ENCODE measurements at regions not wholly inside any gene's neighbourhood (a gene's known extent, or its start where the extent isn't known, plus 50 kb on each side); places are given as distances from the start of the nearest gene placed in this dataset.

- Histone ChIP-seq H2AFZ (ENCODE audit: low read depth, low read length) (no peak overlapping the region), H3K9me2 (ENCODE audit: insufficient read depth, low read length) (no peaks in the 10 kb centered on the region), H3K9ac (ENCODE audit: low read length) (no peak overlapping the region), H3K9me3 (ENCODE audit: low read length) (no peaks in the 10 kb centered on the region), H3K4me2 (ENCODE audit: low read length) (no peak overlapping the region), H3K27ac (ENCODE audit: low read length) (no peak overlapping the region), H3K36me3 (ENCODE audit: insufficient read depth, low read length) (no peaks in the 10 kb centered on the region), H3F3A (ENCODE audit: insufficient read depth, low read length, poor library complexity, severe bottlenecking) (no peaks in the 10 kb centered on the region), H3K27me3 (ENCODE audit: insufficient read depth, low read depth, low read length) (no peaks in the 10 kb centered on the region), H3K79me2 (replicated peaks; ENCODE audit: insufficient read depth, low read length) (no peaks in the 10 kb centered on the region), H4K20me1 (ENCODE audit: insufficient read depth) (no peaks in the 10 kb centered on the region), H3K4me3 (ENCODE audit: low read length) (no peak overlapping the region)
- TF ChIP-seq SMC3 (conservative IDR thresholded peaks at IDR 0.05; ENCODE audit: poor library complexity) (no peak), POLR2AphosphoS5 (IDR thresholded peaks at IDR 0.05) (no peak), CTCF (IDR thresholded peaks at IDR 0.05; ENCODE audit: poor library complexity, severe bottlenecking) (no peak), EZH2 (IDR thresholded peaks at IDR 0.05; ENCODE audit: borderline replicate concordance, insufficient read depth, low read length, poor library complexity, severe bottlenecking) (no peak), RAD21 (conservative IDR thresholded peaks at IDR 0.05) (no peak), TAF1 (IDR thresholded peaks at IDR 0.05; ENCODE audit: low read depth) (no peak), EP300 (conservative IDR thresholded peaks at IDR 0.05; ENCODE audit: poor library complexity, severe bottlenecking) (no peak), MXI1 (conservative IDR thresholded peaks at IDR 0.05; ENCODE audit: poor library complexity, severe bottlenecking) (no peak), REST (IDR thresholded peaks at IDR 0.05; ENCODE audit: borderline replicate concordance) (no peak)
Measured at GRCh38 chr1:72915581-72915980, 633.2 kb upstream of the NEGR1 start.

- H3K79me2 ChIP-seq (replicated peaks; ENCODE audit: insufficient read depth, low read length): no peaks in the 10 kb centered on the region
- no peaks in the 10 kb centered on the region for H3K36me3 ChIP-seq (ENCODE audit: insufficient read depth, low read length)
- no peak overlapping the region for H3K4me3 ChIP-seq (ENCODE audit: low read length)
- no peak overlapping the region for H2AFZ ChIP-seq (ENCODE audit: low read depth, low read length)
- no peak overlapping the region for H3K4me2 ChIP-seq (ENCODE audit: low read length)
- no peaks in the 10 kb centered on the region for H3K9me2 ChIP-seq (ENCODE audit: insufficient read depth, low read length)
- no peaks in the 10 kb centered on the region for H4K20me1 ChIP-seq (ENCODE audit: insufficient read depth)
- no peak for TF ChIP-seq EZH2 (IDR thresholded peaks at IDR 0.05; ENCODE audit: borderline replicate concordance, insufficient read depth, low read length, poor library complexity, severe bottlenecking)
- TF ChIP-seq CTCF (IDR thresholded peaks at IDR 0.05; ENCODE audit: poor library complexity, severe bottlenecking): no peak
- TF ChIP-seq SMC3 (conservative IDR thresholded peaks at IDR 0.05; ENCODE audit: poor library complexity): no peak
- no peak for TF ChIP-seq MXI1 (conservative IDR thresholded peaks at IDR 0.05; ENCODE audit: poor library complexity, severe bottlenecking)
- TF ChIP-seq POLR2AphosphoS5 (IDR thresholded peaks at IDR 0.05): peak; percentile 38
- peak; percentile 42 for TF ChIP-seq EP300 (conservative IDR thresholded peaks at IDR 0.05; ENCODE audit: poor library complexity, severe bottlenecking)
- no peak for TF ChIP-seq TAF1 (IDR thresholded peaks at IDR 0.05; ENCODE audit: low read depth)
- no peaks in the 10 kb centered on the region for H3K9me3 ChIP-seq (ENCODE audit: low read length)
- no peak overlapping the region for H3K9ac ChIP-seq (ENCODE audit: low read length)
- no peaks in the 10 kb centered on the region for H3F3A ChIP-seq (ENCODE audit: insufficient read depth, low read length, poor library complexity, severe bottlenecking)
- H3K27ac ChIP-seq (ENCODE audit: low read length): no peak overlapping the region
- no peaks in the 10 kb centered on the region for H3K27me3 ChIP-seq (ENCODE audit: insufficient read depth, low read depth, low read length)
Measured at GRCh38 chr1:72911656-72912055, 629.3 kb upstream of the NEGR1 start.
